ENCODE measurements at regions not wholly inside any gene's neighbourhood (a gene's known extent, or its start where the extent isn't known, plus 50 kb on each side); places are given as distances from the start of the nearest gene placed in this dataset.

- ChIA-PET POLR2A (no interaction called here), CTCF (no interaction called here)
- DNase-seq (ENCODE audit: extremely low spot score) = no peak
- no peak for TF ChIP-seq CTCF (IDR thresholded peaks at IDR 0.05; ENCODE audit: control extremely low read depth, extremely low read depth, low read depth, missing control alignments)
Measured at GRCh38 chr13:86974251-86974994, 696.7 kb upstream of the SLITRK5 start.

DNA sequence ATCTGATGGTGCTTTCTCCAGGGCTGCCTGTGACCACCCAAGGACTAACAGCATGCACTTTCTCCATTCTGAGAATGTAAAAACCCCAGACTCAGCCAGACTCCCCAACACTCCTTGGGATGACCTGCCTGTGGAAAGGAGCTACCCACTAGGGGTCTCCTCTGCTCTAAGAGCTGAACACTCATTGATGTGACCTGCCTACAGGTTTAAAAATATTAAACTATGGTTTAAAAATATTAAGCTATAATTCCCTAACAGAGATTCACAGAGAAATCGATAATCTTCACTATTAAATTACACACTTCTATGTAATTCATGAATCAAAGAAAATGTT lies 696.2 kb upstream of the SLITRK5 start:
- CTCF ChIA-PET = no interaction called here
- POLR2A ChIA-PET = no interaction called here
- DNase-seq (ENCODE audit: extremely low spot score) = no peak
- no peak for TF ChIP-seq CTCF (IDR thresholded peaks at IDR 0.05; ENCODE audit: control extremely low read depth, extremely low read depth, low read depth, missing control alignments)

- no peak for TF ChIP-seq CTCF (IDR thresholded peaks at IDR 0.05; ENCODE audit: control extremely low read depth, extremely low read depth, low read depth, missing control alignments)
- ChIA-PET POLR2A (no interaction called here), CTCF (no interaction called here)
- no peak for DNase-seq (ENCODE audit: extremely low spot score)
Measured at GRCh38 chr13:86976521-86977324, 694.4 kb upstream of the SLITRK5 start.

DNA sequence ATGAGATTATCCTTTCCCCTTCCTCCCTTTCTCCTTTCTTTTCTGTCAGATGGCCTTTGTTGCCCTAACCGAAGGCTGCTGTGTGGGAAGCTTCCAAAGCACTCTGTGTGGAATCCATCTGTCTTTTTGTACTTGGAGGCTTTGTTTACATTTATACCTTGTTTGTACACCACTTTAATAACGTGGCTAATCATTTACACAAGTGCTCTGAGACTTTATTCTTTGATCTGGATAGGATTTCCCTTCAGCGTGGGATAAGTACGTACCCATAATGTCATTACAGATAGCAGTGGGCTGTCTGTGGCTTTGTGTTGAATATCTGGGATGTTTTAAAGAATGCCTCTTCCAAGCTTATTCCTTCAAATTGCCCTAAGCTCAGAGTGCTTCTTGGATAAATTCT lies 684.7 kb upstream of the SLITRK5 start:
- no peak for TF ChIP-seq CTCF (IDR thresholded peaks at IDR 0.05; ENCODE audit: control extremely low read depth, extremely low read depth, low read depth, missing control alignments)
- ChIA-PET POLR2A (no interaction called here), CTCF (interaction anchor here (1.0 kb wide), 1 partner anchor 43 kb away, joined by 3 read pairs; no protein-coding TSS in a partner anchor)
- no peak for DNase-seq (ENCODE audit: extremely low spot score)

- DNase-seq (ENCODE audit: extremely low spot score) = no peak
- ChIA-PET POLR2A (no interaction called here), CTCF (no interaction called here)
- no peak for TF ChIP-seq CTCF (IDR thresholded peaks at IDR 0.05; ENCODE audit: control extremely low read depth, extremely low read depth, low read depth, missing control alignments)
Measured at GRCh38 chr13:86992251-86992650, 678.9 kb upstream of the SLITRK5 start.

DNA sequence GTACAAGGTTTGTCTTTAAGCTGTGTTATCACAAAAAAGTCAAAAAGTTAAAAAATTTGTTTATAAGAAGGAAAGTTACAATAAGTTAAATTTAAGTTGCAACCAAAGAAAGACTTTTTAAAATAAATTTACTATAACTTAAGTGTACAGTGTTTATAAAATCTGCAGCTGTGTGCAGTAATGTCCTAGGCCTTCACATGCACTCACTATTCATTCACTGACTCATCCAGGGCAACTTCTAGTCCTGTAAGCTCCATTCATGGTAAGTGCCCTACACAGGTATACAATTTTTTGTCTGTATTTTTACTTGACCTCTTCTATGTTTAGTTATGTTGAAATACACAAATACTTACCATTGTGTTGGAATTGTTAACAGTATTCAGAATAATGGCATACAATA lies 667.9 kb upstream of the SLITRK5 start:
- POLR2A ChIA-PET = no interaction called here
- DNase-seq (ENCODE audit: extremely low spot score) = no peak
- TF ChIP-seq CTCF (IDR thresholded peaks at IDR 0.05; ENCODE audit: control extremely low read depth, extremely low read depth, low read depth, missing control alignments) = no peak
- CTCF ChIA-PET = interaction anchor here (0.7 kb wide), 1 partner anchor 13 kb away, joined by 3 read pairs; no protein-coding TSS in a partner anchor
